ENCODE measurements at regions not wholly inside any gene's neighbourhood (a gene's known extent, or its start where the extent isn't known, plus 50 kb on each side); places are given as distances from the start of the nearest gene placed in this dataset.

GRCh38 chrX:10971176-10971575 lies 140.0 kb upstream of the HCCS start:
- Histone ChIP-seq H3K4me2 (ENCODE audit: insufficient read depth, low read length) (no peak overlapping the region), H4K20me1 (replicated peaks; ENCODE audit: control insufficient read depth, extremely low read depth, insufficient read depth, low read length) (no peaks in the 10 kb centered on the region), H3K4me3 (replicated peaks in 1 of 3; ENCODE audit: insufficient read depth in 1 of 3, low read depth in 1 of 3, low read length in 3 of 3) (no peak overlapping the region), H3K36me3 (ENCODE audit: control insufficient read depth in 2 of 2, extremely low read depth in 1 of 2, insufficient read depth in 2 of 2, low read length in 2 of 2) (no peaks in the 10 kb centered on the region), H3K9me1 (replicated peaks; ENCODE audit: control insufficient read depth, extremely low read depth, insufficient read depth, low read length) (no peaks in the 10 kb centered on the region), H3K9me3 (replicated peaks; ENCODE audit: control insufficient read depth, insufficient read depth, low read length) (no peaks in the 10 kb centered on the region), H3K27me3 (ENCODE audit: control insufficient read depth in 2 of 2, insufficient read depth in 2 of 2, low read length in 2 of 2) (no peaks in the 10 kb centered on the region), H3K4me1 (ENCODE audit: control insufficient read depth, extremely low read depth, insufficient read depth, low read length) (no peaks in the 10 kb centered on the region), H3K79me2 (ENCODE audit: control insufficient read depth, insufficient read depth, low read length) (no peaks in the 10 kb centered on the region), H3K27ac (ENCODE audit: insufficient read depth, low read depth, low read length) (no peak overlapping the region), H2AFZ (ENCODE audit: low read depth, low read length) (no peak overlapping the region), H3K9ac (replicated peaks; ENCODE audit: extremely low read depth, insufficient read depth, low read length) (no peak overlapping the region)
- ChIA-PET POLR2A (no interaction called here), CTCF (no interaction called here)
- FAIRE-seq: no peak
- DNase-seq (ENCODE audit: low read depth, low spot score): no peak
- no peak for TF ChIP-seq POLR2AphosphoS5 (IDR thresholded peaks at IDR 0.05; ENCODE audit: insufficient read depth, low read depth, low read length)
- no peak for TF ChIP-seq MYC (IDR thresholded peaks at IDR 0.05; ENCODE audit: low read depth, low read length)
- no peak for TF ChIP-seq FOS (IDR thresholded peaks at IDR 0.05; ENCODE audit: borderline replicate concordance, insufficient read depth, low read length)
- no peak for TF ChIP-seq JUN (IDR thresholded peaks at IDR 0.05; ENCODE audit: borderline replicate concordance, insufficient read depth, insufficient read length, low read depth)
- TF ChIP-seq CTCF (IDR thresholded peaks at IDR 0.05; ENCODE audit: extremely low read depth in 1 of 2, insufficient read depth in 1 of 2, low read depth in 1 of 2, low read length in 2 of 2): no peak
- TF ChIP-seq MAX (IDR thresholded peaks at IDR 0.05; ENCODE audit: insufficient read depth, insufficient read length): no peak
- TF ChIP-seq POLR2A (IDR thresholded peaks at IDR 0.05; ENCODE audit: low read depth, low read length): no peak
- TF ChIP-seq GATA2 (IDR thresholded peaks at IDR 0.05; ENCODE audit: insufficient read depth, insufficient read length, low read depth, low read length): no peak
- TF ChIP-seq EZH2 (IDR thresholded peaks at IDR 0.05; ENCODE audit: borderline replicate concordance, low read depth, low read length, severe bottlenecking): no peak
- no TSS peak for BruUV-seq (replicated peaks)
- intact Hi-C loops (cut with micrococcal nuclease) (no loop called here), dilution Hi-C loops (cut with MboI; ENCODE audit: extremely low pct_ligation_motif_present, low sequenced_read_pairs) (no loop called here)

Data from endothelial cell of umbilical vein (primary cell).